OCI-LY7 (cell line): ENCODE measurements at regions not wholly inside any gene's neighbourhood (a gene's known extent, or its start where the extent isn't known, plus 50 kb on each side); places are given as distances from the start of the nearest gene placed in this dataset.

Experiments used
- BruUV-seq: library from RNA; stranded (reverse); fragments of 400-500 nt; replicated peaks from 2 replicates; lab custom pipeline; 2021; lab: Mats Ljungman, UMichigan
- CTCF ChIA-PET: fragments of 300-600 bp; sonication (Branson Sonifier 250); formaldehyde crosslinking; loops from one replicate; lab custom pipeline; 2022; ENCODE audit warnings: antibody characterized with exemption; ENCODE audit not compliant: unreplicated experiment; lab: Charles Lee
- POLR2A ChIA-PET: fragments of 300-600 bp; sonication (Branson Sonifier 250); formaldehyde crosslinking; loops from one replicate; lab custom pipeline; 2022; ENCODE audit warnings: antibody characterized with exemption; lab: Charles Lee
- DNase-seq: peaks from one replicate; pipeline ENCODE4 v3.0.0-alpha.2; 2015; ENCODE audit warnings: low spot score
- H2AFZ ChIP-seq: fragments of 200-600 bp; sonication (generic), shearing (Covaris generic); 2 replicates; pipeline ENCODE4 v1.6.1; 2014; ENCODE audit warnings: mild to moderate bottlenecking, antibody characterized with exemption, low read length, moderate library complexity
- H3K27ac ChIP-seq: fragments of 200-600 bp; sonication (generic); 2 replicates; pipeline ENCODE4 v1.5.1; 2014; ENCODE audit warnings: mixed run types, low read depth, mild to moderate bottlenecking, moderate library complexity, low read length, inconsistent platforms; ENCODE audit not compliant: poor library complexity, severe bottlenecking
- H3K36me3 ChIP-seq: fragments of 200-600 bp; sonication (generic); 2 replicates; pipeline ENCODE4 v1.6.1; 2014; ENCODE audit warnings: mild to moderate bottlenecking, antibody characterized with exemption, low read length, moderate library complexity, mixed read lengths; ENCODE audit not compliant: insufficient read depth
- H3K4me1 ChIP-seq: fragments of 200-600 bp; sonication (generic); 2 replicates; pipeline ENCODE4 v1.5.1; 2014; ENCODE audit warnings: mild to moderate bottlenecking, low read length; ENCODE audit not compliant: insufficient read depth, poor library complexity, severe bottlenecking
- H3K4me2 ChIP-seq: fragments of 200-600 bp; sonication (generic); 2 replicates; pipeline ENCODE4 v1.6.1; 2014; ENCODE audit warnings: mild to moderate bottlenecking, low read length
- H3K4me3 ChIP-seq: fragments of 200-600 bp; sonication (generic); 2 replicates; pipeline ENCODE4 v1.5.1; 2014; ENCODE audit warnings: mild to moderate bottlenecking, low read depth, low read length; ENCODE audit not compliant: poor library complexity, severe bottlenecking
- H3K79me2 ChIP-seq: fragments of 200-600 bp; sonication (generic); 2 replicates; pipeline ENCODE4 v1.6.1; 2016; ENCODE audit warnings: low read depth, mild to moderate bottlenecking, low read length, moderate library complexity, mixed read lengths; ENCODE audit not compliant: insufficient read depth
- H3K9me2 ChIP-seq: fragments of 200-600 bp; sonication (generic); 2 replicates; pipeline ENCODE4 v1.6.1; 2016; ENCODE audit warnings: mild to moderate bottlenecking, low read length, mixed read lengths; ENCODE audit not compliant: insufficient read depth
- H3K9me3 ChIP-seq: fragments of 200-600 bp; sonication (generic); 2 replicates; pipeline ENCODE4 v1.6.1; 2014; ENCODE audit warnings: mild to moderate bottlenecking, mixed run types, low read length, mixed read lengths
- H4K20me1 ChIP-seq: fragments of 200-600 bp; sonication (generic); 2 replicates; pipeline ENCODE4 v1.6.1; 2014; ENCODE audit warnings: mild to moderate bottlenecking, antibody characterized with exemption, low read length, moderate library complexity, mixed read lengths; ENCODE audit not compliant: insufficient read depth
- CTCF ChIP-seq: fragments of 200-600 bp; sonication (generic); conservative IDR thresholded peaks from 2 replicates; pipeline ENCODE4 v1.5.1; 2014; ENCODE audit warnings: mild to moderate bottlenecking, antibody characterized with exemption, low read length, moderate library complexity, mixed read lengths
- EZH2phosphoT487 ChIP-seq: fragments of 200-600 bp; sonication (generic); IDR thresholded peaks from 2 replicates; pipeline ENCODE4 v1.6.1; 2018; ENCODE audit warnings: low read depth, borderline replicate concordance, mild to moderate bottlenecking, mixed run types, antibody characterized with exemption, low read length, moderate library complexity, mixed read lengths
- intact Hi-C: fragments of 100-400 bp; cut with micrococcal nuclease; formaldehyde crosslinking; loops from one replicate; pipeline ENCODE4 v1.10.0; 2022; ENCODE audit not compliant: unreplicated experiment

GRCh38 chr5:56319526-56320181 is 86.5 kb upstream of the ANKRD55 start:
- Histone ChIP-seq H3K4me2 (no peak overlapping the region), H3K9me3 (no peaks in the 10 kb centered on the region), H2AFZ (no peak overlapping the region), H3K9me2 (no peaks in the 10 kb centered on the region), H3K36me3 (no peaks in the 10 kb centered on the region), H3K4me1 (peaks cover 6% of the 10 kb centered on the region), H4K20me1 (no peaks in the 10 kb centered on the region), H3K27ac (no peak overlapping the region), H3K4me3 (no peak overlapping the region), H3K79me2 (no peaks in the 10 kb centered on the region)
- no peak for DNase-seq
- no TSS peak for BruUV-seq
- CTCF ChIA-PET, result no interaction called here
- intact Hi-C loops, result no loop called here
- no peak for TF ChIP-seq CTCF
- TF ChIP-seq EZH2phosphoT487, result no peak
- POLR2A ChIA-PET, result interaction anchor here (0.6 kb wide), 1 partner anchor 83 kb away, joined by 4 read pairs; no protein-coding TSS in a partner anchor

- Histone ChIP-seq H3K4me1 (peaks cover 6% of the 10 kb centered on the region), H3K27ac (no peak overlapping the region), H3K4me2 (no peak overlapping the region), H3K79me2 (no peaks in the 10 kb centered on the region), H3K4me3 (no peak overlapping the region), H3K36me3 (no peaks in the 10 kb centered on the region), H3K9me2 (no peaks in the 10 kb centered on the region), H3K9me3 (no peaks in the 10 kb centered on the region), H4K20me1 (no peaks in the 10 kb centered on the region), H2AFZ (no peak overlapping the region)
- BruUV-seq, result no TSS peak
- POLR2A ChIA-PET, result interaction anchor here (1.1 kb wide), 1 partner anchor 578 kb away, joined by 3 read pairs; no protein-coding TSS in a partner anchor
- TF ChIP-seq EZH2phosphoT487, result no peak
- CTCF ChIA-PET, result no interaction called here
- intact Hi-C loops, result no loop called here
- DNase-seq, result no peak
These were observed 84.9 kb upstream of the ANKRD55 start for GRCh38 chr5:56317923-56318561.

- no peak for DNase-seq
- Histone ChIP-seq H3K4me2 (no peak overlapping the region), H3K9me2 (no peaks in the 10 kb centered on the region), H4K20me1 (no peaks in the 10 kb centered on the region), H3K36me3 (no peaks in the 10 kb centered on the region), H3K79me2 (no peaks in the 10 kb centered on the region), H3K9me3 (no peaks in the 10 kb centered on the region), H2AFZ (no peak overlapping the region), H3K4me3 (no peak overlapping the region), H3K27ac (no peak overlapping the region), H3K4me1 (peaks cover 6% of the 10 kb centered on the region)
- BruUV-seq, result no TSS peak
- TF ChIP-seq EZH2phosphoT487, result no peak
- TF ChIP-seq CTCF, result no peak
- CTCF ChIA-PET, result interaction anchor here (0.7 kb wide), 1 partner anchor 12 kb away, joined by 3 read pairs; no protein-coding TSS in a partner anchor
- POLR2A ChIA-PET, result interaction anchor here (0.6 kb wide), 1 partner anchor 263 kb away, joined by 4 read pairs; no protein-coding TSS in a partner anchor
- intact Hi-C loops, result no loop called here
These were observed 83.3 kb upstream of the ANKRD55 start for GRCh38 chr5:56316299-56316994.
